Smooth muscle cell of the brain vasculature (primary cell): ENCODE measurements at regions not wholly inside any gene's neighbourhood (a gene's known extent, or its start where the extent isn't known, plus 50 kb on each side); places are given as distances from the start of the nearest gene placed in this dataset.

Source experiments
- DNase-seq: peaks from one replicate; pipeline ENCODE4 v3.0.0-alpha.2; 2012; ENCODE audit warnings: low read depth, low spot score

DNA sequence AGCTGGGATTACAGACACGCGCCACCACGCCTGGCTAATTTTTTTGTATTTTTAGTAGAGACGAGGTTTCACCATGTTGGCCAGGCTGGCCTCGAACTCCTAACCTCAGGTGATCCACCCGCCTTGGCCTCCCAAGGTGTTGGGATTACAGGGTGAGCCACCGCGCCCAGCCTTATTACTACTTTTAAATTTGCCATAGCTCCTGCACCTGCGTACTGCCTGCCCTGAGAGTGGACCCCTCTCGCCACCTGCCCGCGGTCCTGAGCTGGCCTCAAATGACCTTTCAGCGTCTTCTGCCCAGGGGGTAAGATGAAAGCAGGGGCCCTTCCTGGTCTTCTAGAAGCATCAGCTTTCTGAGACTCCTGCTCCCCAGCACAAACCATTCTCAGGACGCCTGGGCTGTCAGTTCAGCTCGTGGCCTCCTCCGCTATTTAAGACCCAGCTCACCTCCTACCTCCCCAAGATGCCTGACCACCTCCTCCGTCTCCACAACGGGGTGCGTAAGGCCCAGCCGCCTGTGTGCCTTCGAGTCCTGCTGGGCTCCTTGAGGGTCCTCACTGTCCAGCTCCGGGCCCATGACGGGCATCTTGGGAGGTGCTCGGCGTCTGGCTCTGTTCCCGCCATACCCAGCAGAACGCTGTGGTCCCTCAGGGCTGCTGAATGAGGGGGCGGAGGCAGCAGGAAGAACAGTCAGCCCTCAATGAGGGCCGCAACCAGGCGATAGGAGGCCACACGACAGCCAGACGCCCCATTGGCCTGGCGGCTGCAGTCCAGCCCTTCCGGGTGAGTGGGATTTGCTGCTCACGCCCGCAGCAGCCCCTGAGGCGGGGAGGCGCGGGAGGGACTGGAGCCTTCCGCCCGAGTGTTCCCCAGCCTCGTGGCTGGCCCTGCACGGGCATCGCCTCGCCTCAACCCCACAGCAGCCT lies 266.6 kb downstream of the TFCP2L1 start:
- DNase-seq: no peak

- no peak for DNase-seq
Measured at GRCh38 chr2:121019071-121019470, 265.9 kb downstream of the TFCP2L1 start.

DNA sequence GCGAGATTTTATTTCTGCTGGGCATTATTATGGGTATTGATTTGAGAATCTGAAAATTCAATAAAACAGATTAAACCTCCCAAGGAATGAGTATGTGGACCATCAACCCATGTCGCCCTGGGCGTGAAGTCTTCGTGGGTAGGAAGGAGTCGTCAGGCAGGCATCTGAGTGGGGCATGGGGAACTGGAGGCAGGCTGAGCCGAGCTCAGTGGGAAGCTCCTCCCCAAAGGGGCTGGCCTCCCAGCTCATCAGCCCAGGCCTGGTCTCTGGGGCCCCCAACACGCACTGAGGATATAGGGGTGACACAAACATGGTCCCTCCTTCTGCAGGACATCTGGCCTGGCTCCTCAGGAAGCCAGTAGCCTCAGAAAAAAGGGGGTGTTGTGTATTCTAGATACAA lies 265.2 kb downstream of the TFCP2L1 start:
- DNase-seq: no peak

- no peak for DNase-seq
Measured at GRCh38 chr2:121021685-121022084, 263.3 kb downstream of the TFCP2L1 start.

- DNase-seq: no peak
Measured at GRCh38 chr2:121028577-121028976, 256.4 kb downstream of the TFCP2L1 start.

DNA sequence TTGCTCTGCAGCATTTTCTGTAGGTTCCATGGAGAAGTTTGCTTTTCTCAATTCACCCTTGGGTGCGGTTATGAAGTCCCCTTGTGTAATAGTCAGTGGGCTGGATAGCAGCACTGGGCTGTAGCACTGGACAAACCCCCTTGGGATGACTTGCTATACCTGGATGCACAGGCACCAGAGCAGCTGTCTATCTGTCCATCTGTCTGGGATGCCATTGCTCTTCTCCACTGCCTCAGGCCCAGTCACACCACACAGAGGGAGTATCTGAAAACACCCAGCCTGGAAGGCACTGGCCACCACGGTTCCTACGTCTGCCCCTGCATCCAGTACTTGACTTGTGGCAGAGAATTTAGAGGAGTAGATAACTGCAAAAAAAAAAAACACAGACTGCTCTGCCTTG lies 254.5 kb downstream of the TFCP2L1 start:
- DNase-seq: no peak

- no peak for DNase-seq
Measured at GRCh38 chr2:121031568-121032340, 253.2 kb downstream of the TFCP2L1 start.

DNA sequence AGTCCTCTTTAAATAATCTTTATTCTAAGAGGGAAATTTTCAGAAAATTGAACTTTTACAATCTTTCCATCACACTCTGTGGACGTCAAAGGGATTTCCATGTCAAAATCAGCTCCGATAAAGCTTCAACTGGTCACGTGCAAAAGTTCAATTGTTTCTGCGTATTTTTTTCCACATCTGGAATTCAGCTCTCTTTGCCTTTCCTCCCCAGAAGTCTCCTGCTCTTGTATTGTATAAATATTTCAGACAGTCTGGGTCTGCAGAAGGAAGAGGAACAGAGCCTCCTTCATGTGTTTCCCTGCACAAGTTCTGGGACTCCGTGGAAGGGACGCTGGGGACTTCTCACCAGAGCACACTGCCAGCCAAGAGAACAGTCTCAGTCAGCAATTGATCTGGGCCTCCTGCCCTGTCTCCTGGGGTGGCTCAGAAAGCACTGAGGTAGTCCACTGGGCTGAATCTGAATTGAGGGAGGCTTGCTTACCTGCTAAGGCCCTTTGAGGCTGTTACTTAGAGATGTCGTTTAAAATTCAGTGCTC lies 251.5 kb downstream of the TFCP2L1 start:
- no peak for DNase-seq

DNA sequence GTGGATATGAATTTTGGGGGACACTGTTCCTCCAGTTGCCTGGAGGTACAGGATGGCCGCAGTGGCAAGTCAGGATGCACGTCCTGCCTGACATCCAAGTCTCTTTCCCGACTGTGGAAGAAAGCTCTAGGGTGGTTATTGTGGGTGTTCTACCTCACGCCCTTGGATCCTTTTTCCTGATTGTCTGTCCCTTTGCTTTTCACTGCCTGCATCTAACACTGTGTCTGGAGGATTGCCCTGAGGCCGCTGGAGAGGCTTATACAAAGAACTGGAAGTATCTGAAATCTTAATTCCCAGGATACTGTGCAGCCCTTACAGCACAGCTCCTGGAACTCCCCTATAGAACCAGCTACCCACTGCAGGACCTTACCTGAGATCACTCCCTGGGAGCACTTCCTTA lies 250.5 kb downstream of the TFCP2L1 start:
- no peak for DNase-seq

GRCh38 chr2:121036226-121036692 lies 248.7 kb downstream of the TFCP2L1 start:
- no peak for DNase-seq

DNA sequence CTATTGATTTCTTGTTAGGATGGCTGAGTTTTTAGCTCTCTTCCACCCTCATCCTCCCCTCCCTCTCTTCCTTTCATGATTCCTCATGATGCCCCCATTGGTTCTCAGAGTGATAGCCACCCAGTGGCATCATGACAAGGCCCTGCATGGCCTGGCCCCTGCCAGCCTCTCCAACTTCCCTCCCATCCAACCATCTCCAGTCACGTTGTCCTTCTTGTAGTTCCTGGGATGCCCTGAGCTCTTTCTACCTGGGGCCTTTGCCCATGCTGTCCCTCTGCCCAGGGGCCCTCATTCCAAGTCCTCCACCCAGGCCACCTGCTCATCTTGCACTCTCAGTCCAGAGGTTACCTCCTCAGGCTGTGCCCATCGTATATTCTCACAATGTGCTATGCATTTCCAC lies 247.5 kb downstream of the TFCP2L1 start:
- no peak for DNase-seq

- no peak for DNase-seq
Measured at GRCh38 chr2:121038031-121038430, 247.0 kb downstream of the TFCP2L1 start.

DNA sequence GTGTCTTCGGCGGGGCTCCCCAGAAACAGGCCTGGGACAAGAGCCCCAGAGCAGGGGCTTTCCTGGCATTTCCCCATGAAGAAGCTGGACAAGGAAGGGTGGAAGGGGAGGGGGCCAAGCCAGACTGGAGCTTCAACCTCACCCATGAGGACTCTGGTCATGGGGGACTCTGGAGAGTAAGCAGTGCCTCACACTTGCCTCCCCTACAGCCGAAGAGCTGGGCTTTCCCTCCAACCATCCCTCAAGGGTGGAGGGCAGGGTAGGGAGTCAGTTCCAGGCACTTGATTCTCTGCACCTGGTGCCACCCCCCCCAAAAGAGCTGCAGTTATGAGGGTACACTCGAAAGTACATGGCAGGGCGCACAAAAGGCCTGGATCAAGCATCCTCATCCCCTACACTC lies 246.6 kb downstream of the TFCP2L1 start:
- no peak for DNase-seq

- DNase-seq: no peak
Measured at GRCh38 chr2:121038891-121039616, 245.9 kb downstream of the TFCP2L1 start.

- no peak for DNase-seq
Measured at GRCh38 chr2:121039679-121040078, 245.3 kb downstream of the TFCP2L1 start.

GRCh38 chr2:121041516-121041915 lies 243.5 kb downstream of the TFCP2L1 start:
- DNase-seq: no peak

GRCh38 chr2:121043061-121043826 lies 241.8 kb downstream of the TFCP2L1 start:
- DNase-seq: no peak

DNA sequence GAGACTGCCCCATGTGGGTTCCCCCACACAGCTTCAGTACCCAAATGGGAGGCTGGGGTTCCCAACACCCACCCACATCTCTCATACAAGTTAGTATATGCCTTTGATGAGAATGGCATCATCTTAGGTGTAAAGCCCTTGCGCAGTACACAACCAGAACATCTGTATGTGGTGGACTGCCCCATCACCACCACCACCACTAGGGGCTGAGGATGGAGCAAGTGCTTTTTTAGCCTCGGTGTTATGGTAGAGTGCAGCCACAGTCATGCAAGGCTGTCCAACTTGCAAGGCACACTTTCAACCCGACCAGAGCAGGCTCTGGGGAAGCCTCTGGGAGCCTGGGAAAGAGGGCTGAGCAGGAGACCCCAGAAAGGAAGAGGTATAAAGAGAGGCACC lies 241.2 kb downstream of the TFCP2L1 start:
- no peak for DNase-seq

GRCh38 chr2:121044412-121044811 lies 240.6 kb downstream of the TFCP2L1 start:
- DNase-seq: no peak

- no peak for DNase-seq
Measured at GRCh38 chr2:121045245-121045644, 239.8 kb downstream of the TFCP2L1 start.

GRCh38 chr2:121046335-121046734 lies 238.7 kb downstream of the TFCP2L1 start:
- DNase-seq: no peak
